Prostate gland (tissue), 2 donors: ENCODE measurements at regions not wholly inside any gene's neighbourhood (a gene's known extent, or its start where the extent isn't known, plus 50 kb on each side); places are given as distances from the start of the nearest gene placed in this dataset.

Source experiments
- DNase-seq: peaks from one replicate; pipeline ENCODE4 v3.0.0-alpha.2; 2019; ENCODE audit warnings: low spot score
- H3K27ac ChIP-seq, 2 donors: fragments of 200-600 bp; sonication (generic); 2 replicates each; pipeline ENCODE4 v1.5.1; 2017 to 2019
- H3K27me3 ChIP-seq: fragments of 200-600 bp; sonication (generic); replicated peaks from 2 replicates; pipeline ENCODE4 v1.5.1; 2019; ENCODE audit not compliant: insufficient read depth
- H3K36me3 ChIP-seq, 2 donors: fragments of 200-600 bp; sonication (generic); 1 replicate in 1 of 2; 2 replicates in 1 of 2; pipeline versions ENCODE4 v1.5.1 to v1.8.1; 2017 to 2019
- H3K4me1 ChIP-seq: fragments of 200-600 bp; sonication (generic); replicated peaks from 2 replicates; pipeline ENCODE4 v1.5.1; 2019
- H3K4me3 ChIP-seq, 2 donors: fragments of 200-600 bp; sonication (generic); 2 replicates each; pipeline ENCODE4 v1.5.1; 2017 to 2019
- H3K9me3 ChIP-seq: fragments of 200-600 bp; sonication (generic); 2 replicates; pipeline ENCODE4 v1.5.1; 2017
- CTCF ChIP-seq, 4 experiments: fragments of 200-600 bp in 2 of 4; fragments of 450-650 bp in 2 of 4; sonication (generic) in 2 of 4; IDR thresholded peaks; 1 replicate in 3 of 4; 2 replicates in 1 of 4; pipeline ENCODE4 v1.5.1; 2016 to 2019; ENCODE audit warnings: antibody characterized with exemption in 4 of 4, mild to moderate bottlenecking in 2 of 4, moderate library complexity in 2 of 4
- POLR2A ChIP-seq: fragments of 450-650 bp; IDR thresholded peaks from one replicate; pipeline ENCODE4 v1.6.1; 2016; ENCODE audit warnings: antibody characterized with exemption, mild to moderate bottlenecking
- POLR2AphosphoS5 ChIP-seq: sonication (generic); formaldehyde crosslinking; IDR thresholded peaks from one replicate; pipeline ENCODE4 v1.6.1; 2017; ENCODE audit warnings: antibody characterized with exemption
- WGBS: methylation state at CpG from one replicate; pipeline ENCODE4 v1.1.5; 2018; 5-methylcytosine and 5-hydroxymethylcytosine counted together
- intact Hi-C: fragments of 100-400 bp; cut with DNase I; formaldehyde crosslinking; loops from one replicate; pipeline ENCODE4 v1.14.2; 2022

GRCh38 chr3:163951397-163951987, 1126.8 kb downstream of the SI start:
- no peaks in the 10 kb centered on the region for H3K27me3 ChIP-seq
- H3K27ac ChIP-seq = no peak overlapping the region
- no peak overlapping the region for H3K4me3 ChIP-seq
- WGBS = 15% methylated on average over 2 of the region's 2 CpGs
- H3K9me3 ChIP-seq = no peaks in the 10 kb centered on the region
- H3K4me1 ChIP-seq = no peaks in the 10 kb centered on the region
- intact Hi-C loops = no loop called here
- no peaks in the 10 kb centered on the region for H3K36me3 ChIP-seq
- DNase-seq = no peak
- TF ChIP-seq CTCF (IDR thresholded peaks at IDR 0.05) (peak in 3 of 4 experiments; percentile 8 to 29 (median 16)), POLR2A (no peak), POLR2AphosphoS5 (no peak)

GRCh38 chr3:163946785-163947184, 1131.5 kb downstream of the SI start:
- no peaks in the 10 kb centered on the region for H3K4me1 ChIP-seq
- intact Hi-C loops = no loop called here
- no peaks in the 10 kb centered on the region for H3K9me3 ChIP-seq
- no peaks in the 10 kb centered on the region for H3K36me3 ChIP-seq
- no peak for DNase-seq
- WGBS = 99% methylated on average over 4 of the region's 4 CpGs
- no peak overlapping the region for H3K4me3 ChIP-seq
- no peak overlapping the region for H3K27ac ChIP-seq
- TF ChIP-seq POLR2AphosphoS5 = no peak
- TF ChIP-seq POLR2A = no peak
- TF ChIP-seq CTCF (IDR thresholded peaks at IDR 0.05) = no peak
- H3K27me3 ChIP-seq = no peaks in the 10 kb centered on the region

- Histone ChIP-seq H3K9me3 (no peaks in the 10 kb centered on the region), H3K36me3 (no peaks in the 10 kb centered on the region), H3K27me3 (no peaks in the 10 kb centered on the region), H3K4me1 (no peaks in the 10 kb centered on the region), H3K4me3 (no peak overlapping the region), H3K27ac (no peak overlapping the region)
- DNase-seq = no peak
- no peak for TF ChIP-seq POLR2AphosphoS5
- no peak for TF ChIP-seq CTCF (IDR thresholded peaks at IDR 0.05)
- no peak for TF ChIP-seq POLR2A
- intact Hi-C loops = no loop called here
- 96% methylated on average over 1 of the region's 1 CpG for WGBS
These were observed 1134.6 kb downstream of the SI start for GRCh38 chr3:163943664-163944063.

- Histone ChIP-seq H3K27ac (no peak overlapping the region), H3K4me3 (no peak overlapping the region), H3K9me3 (no peaks in the 10 kb centered on the region), H3K4me1 (no peaks in the 10 kb centered on the region), H3K27me3 (no peaks in the 10 kb centered on the region), H3K36me3 (no peaks in the 10 kb centered on the region)
- intact Hi-C loops = no loop called here
- WGBS = 74% methylated on average over 3 of the region's 3 CpGs
- TF ChIP-seq POLR2A (no peak), POLR2AphosphoS5 (no peak), CTCF (IDR thresholded peaks at IDR 0.05) (no peak)
- DNase-seq = no peak
These were observed 1138.4 kb downstream of the SI start for GRCh38 chr3:163939926-163940325.

- DNase-seq = no peak
- 45% methylated on average over 1 of the region's 1 CpG for WGBS
- no peaks in the 10 kb centered on the region for H3K27me3 ChIP-seq
- intact Hi-C loops = no loop called here
- H3K36me3 ChIP-seq = no peaks in the 10 kb centered on the region
- no peaks in the 10 kb centered on the region for H3K4me1 ChIP-seq
- no peaks in the 10 kb centered on the region for H3K9me3 ChIP-seq
- no peak for TF ChIP-seq CTCF (IDR thresholded peaks at IDR 0.05)
- TF ChIP-seq POLR2A = no peak
- TF ChIP-seq POLR2AphosphoS5 = no peak
- no peak overlapping the region for H3K4me3 ChIP-seq
- no peak overlapping the region for H3K27ac ChIP-seq
These were observed 1141.8 kb downstream of the SI start for GRCh38 chr3:163936543-163936942.
